SJCRH30 (cell line): ENCODE measurements at regions not wholly inside any gene's neighbourhood (a gene's known extent, or its start where the extent isn't known, plus 50 kb on each side); places are given as distances from the start of the nearest gene placed in this dataset.
"Not testable (repeated sequence)": the region's sequence is repeated elsewhere in the genome, so short reads cannot be mapped to it uniquely, and the experiment has no call there.

Source experiments
- DNase-seq, 2 experiments: peaks; one replicate each; pipeline ENCODE4 v3.0.0-alpha.2; 2015 to 2020
- H3K27ac ChIP-seq: fragments of 250-450 bp; sonication (Bioruptor Pico); 2 replicates; pipeline ENCODE4 v1.5.1; 2020; ENCODE audit warnings: mild to moderate bottlenecking, moderate library complexity
- H3K27me3 ChIP-seq: fragments of 250-450 bp; sonication (Bioruptor Pico); 2 replicates; pipeline ENCODE4 v1.5.1; 2020; ENCODE audit warnings: mild to moderate bottlenecking, moderate library complexity
- H3K36me3 ChIP-seq: fragments of 250-450 bp; sonication (Bioruptor Pico); 2 replicates; pipeline ENCODE4 v1.5.1; 2020; ENCODE audit warnings: mild to moderate bottlenecking, moderate library complexity
- H3K4me1 ChIP-seq: fragments of 250-450 bp; sonication (Bioruptor Pico); 2 replicates; pipeline ENCODE4 v1.5.1; 2020; ENCODE audit warnings: mild to moderate bottlenecking, moderate library complexity
- H3K4me3 ChIP-seq: fragments of 250-450 bp; sonication (Bioruptor Pico); 2 replicates; pipeline ENCODE4 v1.5.1; 2020; ENCODE audit warnings: mild to moderate bottlenecking, moderate library complexity
- H3K9me3 ChIP-seq: fragments of 250-450 bp; sonication (Bioruptor Pico); replicated peaks from 2 replicates; pipeline ENCODE4 v1.5.1; 2020; ENCODE audit warnings: mild to moderate bottlenecking, moderate library complexity

GRCh38 chr4:98828801-98829200, 100.1 kb downstream of the EIF4E start:
- H3K4me3 ChIP-seq = no peak overlapping the region
- DNase-seq = peak; percentile 5 to 35
- no peaks in the 10 kb centered on the region for H3K36me3 ChIP-seq
- peaks cover 15% of the 10 kb centered on the region for H3K4me1 ChIP-seq
- no peaks in the 10 kb centered on the region for H3K27me3 ChIP-seq
- no peak overlapping the region for H3K27ac ChIP-seq
- H3K9me3 ChIP-seq = no peaks in the 10 kb centered on the region

- Histone ChIP-seq H3K27me3 (no peaks in the 10 kb centered on the region), H3K27ac (peak overlapping the region; percentile 4; the same call in 1 of the 2 replicates), H3K4me1 (peaks cover 15% of the 10 kb centered on the region), H3K36me3 (no peaks in the 10 kb centered on the region), H3K9me3 (no peaks in the 10 kb centered on the region), H3K4me3 (no peak overlapping the region)
- DNase-seq = peak; percentile 14 to 80
Measured at GRCh38 chr4:98827661-98828060, 101.3 kb downstream of the EIF4E start.

- H3K4me3 ChIP-seq = no peak overlapping the region
- peaks cover 5% of the 10 kb centered on the region for H3K4me1 ChIP-seq
- H3K9me3 ChIP-seq = no peaks in the 10 kb centered on the region
- H3K36me3 ChIP-seq = no peaks in the 10 kb centered on the region
- H3K27ac ChIP-seq = no peak overlapping the region
- no peak for DNase-seq
- no peaks in the 10 kb centered on the region for H3K27me3 ChIP-seq
Measured at GRCh38 chr4:98822144-98822543, 106.8 kb downstream of the EIF4E start.

- not testable (repeated sequence) for DNase-seq, H3K27ac ChIP-seq, H3K9me3 ChIP-seq, H3K36me3 ChIP-seq, H3K4me1 ChIP-seq, H3K27me3 ChIP-seq, H3K4me3 ChIP-seq
Measured at GRCh38 chr4:98818116-98818515, 110.8 kb downstream of the EIF4E start.

GRCh38 chr4:98816816-98817215, 112.1 kb downstream of the EIF4E start:
- H3K9me3 ChIP-seq = no peaks in the 10 kb centered on the region
- H3K27me3 ChIP-seq = no peaks in the 10 kb centered on the region
- no peaks in the 10 kb centered on the region for H3K4me1 ChIP-seq
- no peaks in the 10 kb centered on the region for H3K36me3 ChIP-seq
- no peak overlapping the region for H3K27ac ChIP-seq
- DNase-seq = no peak
- H3K4me3 ChIP-seq = no peak overlapping the region

GRCh38 chr4:98816386-98816785, 112.5 kb downstream of the EIF4E start:
- no peak overlapping the region for H3K27ac ChIP-seq
- no peaks in the 10 kb centered on the region for H3K27me3 ChIP-seq
- no peaks in the 10 kb centered on the region for H3K36me3 ChIP-seq
- no peak overlapping the region for H3K4me3 ChIP-seq
- DNase-seq = no peak
- no peaks in the 10 kb centered on the region for H3K4me1 ChIP-seq
- no peaks in the 10 kb centered on the region for H3K9me3 ChIP-seq

GRCh38 chr4:98804403-98804802, 124.5 kb downstream of the EIF4E start:
- no peak for DNase-seq
- Histone ChIP-seq H3K27ac (no peak overlapping the region), H3K27me3 (no peaks in the 10 kb centered on the region), H3K4me3 (no peak overlapping the region), H3K9me3 (no peaks in the 10 kb centered on the region; the same call in 1 of the 2 replicates), H3K36me3 (no peaks in the 10 kb centered on the region), H3K4me1 (peaks cover 4% of the 10 kb centered on the region; the same call in 1 of the 2 replicates)

GRCh38 chr4:98803251-98803650, 125.7 kb downstream of the EIF4E start:
- peak; percentile 18 to 44 for DNase-seq
- no peak overlapping the region for H3K4me3 ChIP-seq
- H3K27ac ChIP-seq = no peak overlapping the region
- no peaks in the 10 kb centered on the region for H3K27me3 ChIP-seq
- peaks cover 4% of the 10 kb centered on the region; the same call in 1 of the 2 replicates for H3K4me1 ChIP-seq
- H3K36me3 ChIP-seq = no peaks in the 10 kb centered on the region
- H3K9me3 ChIP-seq = no peaks in the 10 kb centered on the region

- H3K4me3 ChIP-seq = no peak overlapping the region
- no peak for DNase-seq
- no peaks in the 10 kb centered on the region for H3K36me3 ChIP-seq
- H3K27ac ChIP-seq = no peak overlapping the region
- no peaks in the 10 kb centered on the region for H3K9me3 ChIP-seq
- H3K4me1 ChIP-seq = peaks cover 4% of the 10 kb centered on the region; the same call in 1 of the 2 replicates
- H3K27me3 ChIP-seq = no peaks in the 10 kb centered on the region
Measured at GRCh38 chr4:98802770-98803198, 126.1 kb downstream of the EIF4E start.

GRCh38 chr4:98801259-98801725, 127.6 kb downstream of the EIF4E start:
- H3K27ac ChIP-seq = no peak overlapping the region
- H3K9me3 ChIP-seq = no peaks in the 10 kb centered on the region
- no peaks in the 10 kb centered on the region for H3K27me3 ChIP-seq
- H3K4me1 ChIP-seq = peaks cover 4% of the 10 kb centered on the region; the same call in 1 of the 2 replicates
- H3K36me3 ChIP-seq = no peaks in the 10 kb centered on the region
- no peak overlapping the region for H3K4me3 ChIP-seq
- no peak for DNase-seq

GRCh38 chr4:98796991-98797390, 131.9 kb downstream of the EIF4E start:
- Histone ChIP-seq H3K4me3 (no peak overlapping the region), H3K36me3 (no peaks in the 10 kb centered on the region), H3K4me1 (no peaks in the 10 kb centered on the region), H3K27me3 (no peaks in the 10 kb centered on the region), H3K27ac (no peak overlapping the region), H3K9me3 (no peaks in the 10 kb centered on the region)
- DNase-seq = no peak

GRCh38 chr4:98794565-98795205, 134.2 kb downstream of the EIF4E start:
- Histone ChIP-seq H3K27me3 (no peaks in the 10 kb centered on the region), H3K4me1 (no peaks in the 10 kb centered on the region), H3K4me3 (no peak overlapping the region), H3K9me3 (no peaks in the 10 kb centered on the region), H3K27ac (no peak overlapping the region), H3K36me3 (no peaks in the 10 kb centered on the region)
- no peak for DNase-seq

GRCh38 chr4:98793658-98794057, 135.2 kb upstream of the TSPAN5 start:
- Histone ChIP-seq H3K4me3 (no peak overlapping the region), H3K27ac (no peak overlapping the region), H3K27me3 (no peaks in the 10 kb centered on the region), H3K4me1 (no peaks in the 10 kb centered on the region), H3K36me3 (no peaks in the 10 kb centered on the region), H3K9me3 (no peaks in the 10 kb centered on the region)
- no peak for DNase-seq

- Histone ChIP-seq H3K4me3 (no peak overlapping the region), H3K9me3 (no peaks in the 10 kb centered on the region; the same call in 1 of the 2 replicates), H3K4me1 (peaks cover 4% of the 10 kb centered on the region), H3K27ac (no peak overlapping the region), H3K36me3 (no peaks in the 10 kb centered on the region), H3K27me3 (no peaks in the 10 kb centered on the region)
- DNase-seq = no peak
Measured at GRCh38 chr4:98786866-98787265, 128.5 kb upstream of the TSPAN5 start.

GRCh38 chr4:98784947-98785706, 126.7 kb upstream of the TSPAN5 start:
- Histone ChIP-seq H3K27ac (no peak overlapping the region), H3K4me3 (no peak overlapping the region), H3K27me3 (no peaks in the 10 kb centered on the region), H3K4me1 (peaks cover 19% of the 10 kb centered on the region), H3K36me3 (no peaks in the 10 kb centered on the region), H3K9me3 (no peaks in the 10 kb centered on the region; the same call in 1 of the 2 replicates)
- DNase-seq = no peak
